Upper lobe of left lung (tissue), 6 donors: ENCODE measurements at regions not wholly inside any gene's neighbourhood (a gene's known extent, or its start where the extent isn't known, plus 50 kb on each side); places are given as distances from the start of the nearest gene placed in this dataset.

Source experiments
- ATAC-seq, 2 donors: fragments of 200-7000 bp; cut with Tn5 transposase; one replicate each; pipeline ENCODE4 v1.9.1; 2022; ENCODE audit warnings: mild to moderate bottlenecking in 2 of 2, moderate library complexity in 2 of 2; ENCODE audit not compliant: low FRiP score in 2 of 2
- DNase-seq, 2 donors: peaks; one replicate each; pipeline ENCODE4 v3.0.0-alpha.2; 2019 to 2020
- H3K27ac ChIP-seq, 4 donors: fragments of 200-600 bp; sonication (generic); one replicate each; pipeline ENCODE4 v1.5.1; 2016 to 2019
- H3K27me3 ChIP-seq, 4 donors: fragments of 200-600 bp; sonication (generic); one replicate each; pipeline ENCODE4 v1.5.1; 2017 to 2019
- H3K36me3 ChIP-seq, 4 donors: fragments of 200-600 bp; sonication (generic); one replicate each; pipeline ENCODE4 v1.5.1; 2016 to 2019
- H3K4me1 ChIP-seq, 4 donors: fragments of 200-600 bp; sonication (generic); one replicate each; pipeline ENCODE4 v1.5.1; 2018 to 2019
- H3K4me3 ChIP-seq, 4 donors: fragments of 200-600 bp; sonication (generic); one replicate each; pipeline ENCODE4 v1.5.1; 2017 to 2019; ENCODE audit warnings: mild to moderate bottlenecking in 2 of 4, moderate library complexity in 1 of 4
- H3K9me3 ChIP-seq, 4 donors: fragments of 200-600 bp; sonication (generic); one replicate each; pipeline ENCODE4 v1.5.1; 2018 to 2019
- CTCF ChIP-seq, 6 experiments: fragments of 450-650 bp in 4 of 6; fragments of 200-600 bp in 2 of 6; sonication (generic) in 2 of 6; IDR thresholded peaks; one replicate each; pipeline ENCODE4 v1.5.1; 2016 to 2019; ENCODE audit warnings: antibody characterized with exemption in 6 of 6
- EP300 ChIP-seq, 4 donors: sonication (generic); formaldehyde crosslinking; IDR thresholded peaks; one replicate each; pipeline ENCODE4 v1.5.1; 2017; ENCODE audit warnings: antibody characterized with exemption in 4 of 4, control low read depth in 2 of 4
- POLR2A ChIP-seq, 4 donors: fragments of 450-650 bp; IDR thresholded peaks; one replicate each; pipeline ENCODE4 v1.5.1; 2016 to 2017; ENCODE audit warnings: antibody characterized with exemption in 4 of 4, mild to moderate bottlenecking in 2 of 4
- POLR2AphosphoS5 ChIP-seq, 2 donors: sonication (generic); formaldehyde crosslinking; IDR thresholded peaks; one replicate each; pipeline ENCODE4 v1.5.1; 2017; ENCODE audit warnings: antibody characterized with exemption in 2 of 2
- WGBS, 2 donors: methylation state at CpG; one replicate each; pipeline ENCODE4 v1.1.5; 2017 to 2018; 5-methylcytosine and 5-hydroxymethylcytosine counted together
- donor health status: DM: no; HTN: no; CAD: no; lungs with moderate emphysema.
- donor health status: DM: no; HTN: yes; CAD: no; lungs with severe emphysema.

- Histone ChIP-seq H3K4me3 (no peak overlapping the region), H3K27me3 (no peaks in the 10 kb centered on the region), H3K9me3 (peaks cover 0 to 16% (median 0%) of the 10 kb centered on the region in 4 donors), H3K4me1 (no peaks in the 10 kb centered on the region), H3K36me3 (no peaks in the 10 kb centered on the region), H3K27ac (no peak overlapping the region)
- DNase-seq, result no peak
- WGBS, 2 donors, result 71 to 85% methylated on average over 3 of the region's 3 CpGs
- TF ChIP-seq POLR2A (IDR thresholded peaks at IDR 0.05) (no peak), POLR2AphosphoS5 (IDR thresholded peaks at IDR 0.05) (no peak), CTCF (IDR thresholded peaks at IDR 0.05) (no peak), EP300 (IDR thresholded peaks at IDR 0.05) (no peak)
- no peak for ATAC-seq
These were observed 489.3 kb upstream of the CHST9 start for GRCh38 chr18:27674411-27674810.

DNA sequence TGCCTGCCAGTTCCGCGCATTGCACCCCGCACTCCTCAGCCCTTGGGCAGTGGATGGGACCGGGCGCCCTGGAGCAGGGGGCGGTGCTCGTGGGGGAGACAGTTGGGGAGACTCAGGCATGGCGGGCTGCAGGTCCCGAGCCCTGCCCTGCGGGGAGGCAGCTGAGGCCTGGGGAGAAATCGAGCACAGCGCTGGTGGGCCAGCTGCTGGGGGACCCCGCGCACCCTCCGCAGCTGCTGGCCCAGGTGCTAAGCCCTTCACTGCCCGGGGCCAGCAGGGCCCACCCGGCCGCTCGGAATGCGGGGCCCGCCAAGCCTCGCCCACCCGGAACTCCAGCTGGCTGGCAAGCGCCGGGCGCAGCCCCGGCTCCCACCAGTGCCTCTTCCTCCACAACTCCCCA is 488.8 kb upstream of the CHST9 start:
- H3K27me3 ChIP-seq, result no peaks in the 10 kb centered on the region
- peak in 1 of 2 donors; percentile 77 for DNase-seq
- peaks cover 0 to 16% (median 0%) of the 10 kb centered on the region in 4 donors for H3K9me3 ChIP-seq
- H3K4me3 ChIP-seq, result no peak overlapping the region
- H3K36me3 ChIP-seq, result no peaks in the 10 kb centered on the region
- no peaks in the 10 kb centered on the region for H3K4me1 ChIP-seq
- WGBS, 2 donors, result 95 to 98% methylated on average over 21 to 27 of the region's 27 CpGs
- no peak overlapping the region for H3K27ac ChIP-seq
- TF ChIP-seq CTCF (IDR thresholded peaks at IDR 0.05), result no peak
- no peak for ATAC-seq

DNA sequence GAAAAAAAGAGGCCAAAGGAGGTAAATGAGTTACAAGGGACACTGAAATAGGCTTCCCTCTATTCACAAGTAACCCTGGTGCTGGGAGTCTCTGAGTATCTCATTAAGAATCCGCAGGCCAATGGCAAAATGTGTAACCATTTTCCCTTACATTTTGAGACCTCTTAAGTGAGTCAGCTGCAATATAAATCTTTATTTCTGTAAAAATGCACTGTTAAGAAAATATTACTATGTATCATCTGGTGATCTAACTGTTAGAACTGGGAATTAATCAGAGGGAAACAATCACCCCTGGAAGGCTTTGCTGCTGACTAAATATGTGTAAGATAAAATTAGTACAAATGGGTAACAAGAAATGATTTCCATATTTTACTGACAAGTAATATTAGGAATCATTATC is 483.1 kb upstream of the CHST9 start:
- 94 to 95% methylated on average over 1 of the region's 1 CpG for WGBS, 2 donors
- H3K9me3 ChIP-seq, result peaks cover 0 to 3% (median 0%) of the 10 kb centered on the region in 4 donors
- no peak for ATAC-seq

GRCh38 chr18:27667064-27667463 is 482.0 kb upstream of the CHST9 start:
- ATAC-seq (no peak), DNase-seq (no peak)
- H3K27ac ChIP-seq, result no peak overlapping the region
- no peaks in the 10 kb centered on the region for H3K9me3 ChIP-seq
- 62 to 69% methylated on average over 6 of the region's 6 CpGs for WGBS, 2 donors
- TF ChIP-seq POLR2A (IDR thresholded peaks at IDR 0.05) (no peak), POLR2AphosphoS5 (IDR thresholded peaks at IDR 0.05) (no peak), CTCF (IDR thresholded peaks at IDR 0.05) (no peak), EP300 (IDR thresholded peaks at IDR 0.05) (no peak)
- H3K4me1 ChIP-seq, result no peaks in the 10 kb centered on the region
- no peaks in the 10 kb centered on the region for H3K36me3 ChIP-seq
- no peak overlapping the region for H3K4me3 ChIP-seq
- H3K27me3 ChIP-seq, result no peaks in the 10 kb centered on the region

More for the DNA sequence above, 483.1 kb upstream of the CHST9 start:
- H3K36me3 ChIP-seq, result no peaks in the 10 kb centered on the region
- H3K27ac ChIP-seq, result no peak overlapping the region
- H3K4me1 ChIP-seq, result no peaks in the 10 kb centered on the region
- no peak for TF ChIP-seq POLR2AphosphoS5 (IDR thresholded peaks at IDR 0.05)
- no peak for TF ChIP-seq POLR2A (IDR thresholded peaks at IDR 0.05)
- no peak for TF ChIP-seq CTCF (IDR thresholded peaks at IDR 0.05)
- no peak for TF ChIP-seq EP300 (IDR thresholded peaks at IDR 0.05)
- no peaks in the 10 kb centered on the region for H3K27me3 ChIP-seq
- DNase-seq, result no peak
- no peak overlapping the region for H3K4me3 ChIP-seq

DNA sequence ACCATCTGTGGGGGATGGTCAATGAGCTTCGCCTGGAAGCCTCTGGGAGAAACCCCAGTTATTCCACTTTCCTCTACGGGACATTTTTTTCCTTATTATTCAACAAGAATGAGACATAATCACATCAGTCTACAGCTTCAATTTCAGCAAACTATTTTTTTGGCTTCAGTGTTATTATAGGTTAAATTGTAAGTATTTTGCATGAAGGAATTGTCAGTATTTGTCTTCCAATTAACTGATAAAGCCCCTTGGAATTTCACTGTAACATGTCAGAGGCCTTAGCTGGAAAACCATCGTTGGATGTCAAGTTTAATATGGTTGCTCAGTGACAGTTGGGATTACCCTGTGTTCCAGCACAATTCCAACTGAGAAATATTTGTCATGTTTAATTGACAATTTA is 480.9 kb upstream of the CHST9 start:
- no peaks in the 10 kb centered on the region for H3K9me3 ChIP-seq

More for the DNA sequence above, 480.9 kb upstream of the CHST9 start:
- H3K27ac ChIP-seq, result no peak overlapping the region
- WGBS, 2 donors, result 59 to 66% methylated on average over 3 of the region's 3 CpGs
- H3K36me3 ChIP-seq, result no peaks in the 10 kb centered on the region
- no peaks in the 10 kb centered on the region for H3K4me1 ChIP-seq
- DNase-seq (no peak), ATAC-seq (no peak)
- TF ChIP-seq POLR2AphosphoS5 (IDR thresholded peaks at IDR 0.05) (no peak), EP300 (IDR thresholded peaks at IDR 0.05) (no peak), CTCF (IDR thresholded peaks at IDR 0.05) (no peak), POLR2A (IDR thresholded peaks at IDR 0.05) (no peak)
- H3K4me3 ChIP-seq, result no peak overlapping the region
- no peaks in the 10 kb centered on the region for H3K27me3 ChIP-seq
